Panc1 (cell line): ENCODE measurements at regions not wholly inside any gene's neighbourhood (a gene's known extent, or its start where the extent isn't known, plus 50 kb on each side); places are given as distances from the start of the nearest gene placed in this dataset.

Experiments used
- CTCF ChIP-seq: fragments of 450-650 bp; IDR thresholded peaks from 2 replicates; pipeline ENCODE4 v1.5.1; 2017; ENCODE audit warnings: mild to moderate bottlenecking
- SIN3A ChIP-seq: IDR thresholded peaks from 2 replicates; pipeline ENCODE4 v1.6.1; 2012; ENCODE audit warnings: low read depth, mild to moderate bottlenecking, low read length, moderate library complexity, borderline replicate concordance; ENCODE audit not compliant: insufficient read depth

- no peak for TF ChIP-seq CTCF
- no peak for TF ChIP-seq SIN3A
These were observed 207.3 kb downstream of the HS3ST3B1 start for GRCh38 chr17:14508156-14508555.
